Endodermal cell (in vitro differentiated cells): ENCODE measurements at regions not wholly inside any gene's neighbourhood (a gene's known extent, or its start where the extent isn't known, plus 50 kb on each side); places are given as distances from the start of the nearest gene placed in this dataset.

Experiments
- DNase-seq: peaks from one replicate; pipeline ENCODE4 v3.0.0-alpha.2; 2017
- H3K27ac ChIP-seq: 2 replicates; pipeline ENCODE4 v1.5.1; 2013; ENCODE audit warnings: mild to moderate bottlenecking, low read depth, low read length, moderate library complexity
- H3K27me3 ChIP-seq: 2 replicates; pipeline ENCODE4 v1.6.1; 2013; ENCODE audit warnings: mild to moderate bottlenecking, low read length, moderate library complexity; ENCODE audit not compliant: insufficient read depth, control insufficient read depth, poor library complexity, severe bottlenecking
- H3K36me3 ChIP-seq: 2 replicates; pipeline ENCODE4 v1.7.0; 2013; ENCODE audit warnings: mild to moderate bottlenecking, low read length, moderate library complexity; ENCODE audit not compliant: control insufficient read depth, insufficient read depth
- H3K4me1 ChIP-seq: one replicate; pipeline ENCODE4 v1.7.0; 2013; ENCODE audit warnings: low read length; ENCODE audit not compliant: control insufficient read depth, insufficient read depth
- H3K4me3 ChIP-seq: 2 replicates; pipeline ENCODE4 v1.5.1; 2013; ENCODE audit warnings: mild to moderate bottlenecking, low read length, moderate library complexity
- H3K9ac ChIP-seq: 2 replicates; pipeline ENCODE4 v1.6.1; 2013; ENCODE audit warnings: mild to moderate bottlenecking, low read length, moderate library complexity; ENCODE audit not compliant: poor library complexity, severe bottlenecking; ENCODE audit errors: extremely low read depth
- H3K9me3 ChIP-seq: 2 replicates; pipeline ENCODE4 v1.6.1; 2013; ENCODE audit warnings: mild to moderate bottlenecking, low read length, moderate library complexity; ENCODE audit not compliant: control insufficient read depth
- H3K27ac Mint-ChIP-seq: 2 replicates; pipeline ENCODE4 v1.8.0; 2020; ENCODE audit warnings: mixed read lengths
- H3K27me3 Mint-ChIP-seq: 2 replicates; pipeline ENCODE4 v1.8.0; 2021; ENCODE audit warnings: mild to moderate bottlenecking, mixed read lengths; ENCODE audit not compliant: insufficient read depth
- H3K36me3 Mint-ChIP-seq: 2 replicates; pipeline ENCODE4 v1.8.0; 2020; ENCODE audit warnings: low read depth, mixed read lengths
- H3K4me1 Mint-ChIP-seq: 2 replicates; pipeline ENCODE4 v1.8.0; 2020; ENCODE audit warnings: mixed read lengths
- H3K4me3 Mint-ChIP-seq: 2 replicates; pipeline ENCODE4 v1.8.0; 2020; ENCODE audit warnings: mild to moderate bottlenecking, moderate library complexity, mixed read lengths
- H3K9me3 Mint-ChIP-seq: 2 replicates; pipeline ENCODE4 v1.8.0; 2020; ENCODE audit warnings: mild to moderate bottlenecking, mixed read lengths
- WGBS, 2 experiments: methylation state at CpG; one replicate each; pipeline versions ENCODE4 v1.1.5 to v1.1.7; 2013; ENCODE audit warnings: missing lambda C conversion rate in 2 of 2, mixed read lengths in 1 of 2; ENCODE audit not compliant: insufficient coverage in 1 of 2, insufficient read length in 1 of 2; 5-methylcytosine and 5-hydroxymethylcytosine counted together
- TF ChIP-seq, protein P1 (sequence below): fragments of 200-600 bp; sonication (generic); conservative IDR thresholded peaks from 2 replicates; pipeline ENCODE4 v1.5.0; 2021; ENCODE audit warnings: antibody characterized with exemption, mild to moderate bottlenecking

GRCh38 chr4:60128888-60129287 is 1071.2 kb upstream of the ADGRL3 start:
- no peak for DNase-seq
- TF ChIP-seq, protein P1, sequence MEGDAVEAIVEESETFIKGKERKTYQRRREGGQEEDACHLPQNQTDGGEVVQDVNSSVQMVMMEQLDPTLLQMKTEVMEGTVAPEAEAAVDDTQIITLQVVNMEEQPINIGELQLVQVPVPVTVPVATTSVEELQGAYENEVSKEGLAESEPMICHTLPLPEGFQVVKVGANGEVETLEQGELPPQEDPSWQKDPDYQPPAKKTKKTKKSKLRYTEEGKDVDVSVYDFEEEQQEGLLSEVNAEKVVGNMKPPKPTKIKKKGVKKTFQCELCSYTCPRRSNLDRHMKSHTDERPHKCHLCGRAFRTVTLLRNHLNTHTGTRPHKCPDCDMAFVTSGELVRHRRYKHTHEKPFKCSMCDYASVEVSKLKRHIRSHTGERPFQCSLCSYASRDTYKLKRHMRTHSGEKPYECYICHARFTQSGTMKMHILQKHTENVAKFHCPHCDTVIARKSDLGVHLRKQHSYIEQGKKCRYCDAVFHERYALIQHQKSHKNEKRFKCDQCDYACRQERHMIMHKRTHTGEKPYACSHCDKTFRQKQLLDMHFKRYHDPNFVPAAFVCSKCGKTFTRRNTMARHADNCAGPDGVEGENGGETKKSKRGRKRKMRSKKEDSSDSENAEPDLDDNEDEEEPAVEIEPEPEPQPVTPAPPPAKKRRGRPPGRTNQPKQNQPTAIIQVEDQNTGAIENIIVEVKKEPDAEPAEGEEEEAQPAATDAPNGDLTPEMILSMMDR = no peak
- Histone ChIP-seq H3K4me3 (no peak overlapping the region), H3K36me3 (no peaks in the 10 kb centered on the region), H3K27ac (no peak overlapping the region), H3K9ac (no peak overlapping the region), H3K27me3 (no peaks in the 10 kb centered on the region), H3K4me1 (no peaks in the 10 kb centered on the region), H3K9me3 (no peaks in the 10 kb centered on the region)
- Mint-ChIP-seq H3K9me3 (no peaks in the 10 kb centered on the region), H3K4me3 (no peak overlapping the region), H3K4me1 (no peaks in the 10 kb centered on the region), H3K27me3 (no peaks in the 10 kb centered on the region), H3K27ac (no peak overlapping the region), H3K36me3 (no peaks in the 10 kb centered on the region)
- 83 to 86% methylated on average over 2 to 4 of the region's 4 CpGs for WGBS, 2 experiments

DNA sequence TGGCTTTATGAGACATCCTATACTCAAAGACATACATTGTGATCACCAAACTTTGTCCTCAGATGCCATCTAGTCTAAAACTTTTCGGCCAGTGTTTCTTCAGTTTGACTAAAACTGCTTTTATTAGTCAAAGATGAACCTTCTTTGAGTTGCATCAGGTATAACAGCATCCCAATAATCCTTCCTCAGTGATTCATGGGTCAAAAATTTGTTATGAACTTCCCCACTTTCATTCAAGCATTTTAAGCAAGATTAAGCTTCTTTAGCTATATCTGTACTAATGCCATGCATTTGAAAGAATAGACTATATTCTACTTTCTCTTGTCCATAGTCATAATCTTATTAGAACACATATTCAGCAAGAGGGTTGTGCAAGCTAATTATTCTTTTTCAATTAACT is 1070.4 kb upstream of the ADGRL3 start:
- H3K36me3 ChIP-seq = no peaks in the 10 kb centered on the region
- H3K27ac ChIP-seq = no peak overlapping the region
- H3K9ac ChIP-seq = no peak overlapping the region
- H3K4me1 ChIP-seq = no peaks in the 10 kb centered on the region
- TF ChIP-seq, protein P1 = no peak
- no peak overlapping the region for H3K4me3 ChIP-seq
- Mint-ChIP-seq H3K27me3 (no peaks in the 10 kb centered on the region), H3K4me1 (no peaks in the 10 kb centered on the region), H3K36me3 (no peaks in the 10 kb centered on the region), H3K27ac (no peak overlapping the region), H3K9me3 (no peaks in the 10 kb centered on the region), H3K4me3 (no peak overlapping the region)
- no peaks in the 10 kb centered on the region for H3K9me3 ChIP-seq
- no peaks in the 10 kb centered on the region for H3K27me3 ChIP-seq
- no peak for DNase-seq
- WGBS, 2 experiments = 83 to 88% methylated on average over 1 of the region's 1 CpG

- no peak overlapping the region for H3K4me3 Mint-ChIP-seq
- 100% methylated on average over 1 of the region's 1 CpG; no CpG with 5 or more reads in 1 of the 2 experiments for WGBS, 2 experiments
- H3K27me3 Mint-ChIP-seq = no peaks in the 10 kb centered on the region
- H3K36me3 ChIP-seq = no peaks in the 10 kb centered on the region
- no peaks in the 10 kb centered on the region for H3K4me1 ChIP-seq
- H3K27ac Mint-ChIP-seq = no peak overlapping the region
- no peaks in the 10 kb centered on the region for H3K27me3 ChIP-seq
- no peak overlapping the region for H3K9ac ChIP-seq
- TF ChIP-seq, protein P1 = no peak
- no peak overlapping the region for H3K4me3 ChIP-seq
- H3K9me3 Mint-ChIP-seq = no peaks in the 10 kb centered on the region
- no peaks in the 10 kb centered on the region for H3K36me3 Mint-ChIP-seq
- H3K4me1 Mint-ChIP-seq = no peaks in the 10 kb centered on the region
- DNase-seq = no peak
- H3K9me3 ChIP-seq = no peaks in the 10 kb centered on the region
- no peak overlapping the region for H3K27ac ChIP-seq
Measured at GRCh38 chr4:60133375-60133774, 1066.8 kb upstream of the ADGRL3 start.
